ENCODE measurements at regions not wholly inside any gene's neighbourhood (a gene's known extent, or its start where the extent isn't known, plus 50 kb on each side); places are given as distances from the start of the nearest gene placed in this dataset.

DNA sequence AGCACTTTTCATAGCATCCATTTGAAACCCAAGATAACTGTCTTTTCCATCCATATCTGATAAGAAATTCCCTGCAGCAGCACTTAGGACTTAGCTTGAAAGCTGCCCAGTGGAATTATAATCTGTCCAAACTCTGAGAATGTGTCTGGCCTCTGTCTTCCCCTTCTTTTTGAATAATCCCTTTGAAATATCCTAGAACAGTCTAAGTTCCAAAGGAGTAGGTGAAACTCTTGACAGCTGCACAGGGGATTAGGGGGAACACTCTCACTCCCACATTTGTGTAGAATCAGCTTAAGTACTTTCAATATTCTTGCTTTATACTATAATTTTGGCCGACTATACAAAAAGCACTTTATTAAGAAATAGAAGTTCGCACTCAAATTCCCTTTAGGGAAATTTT, 157.7 kb downstream of the PAPSS1 start:
- intact Hi-C loops (cut with micrococcal nuclease), result no loop called here
- peaks cover 11% of the 10 kb centered on the region for H3K4me1 ChIP-seq (ENCODE audit: control insufficient read depth, extremely low read depth, insufficient read depth, low read length)
- CTCF ChIA-PET, result interaction anchor here (1.3 kb wide), 1 partner anchor 9 kb away, joined by 5 read pairs; no protein-coding TSS in a partner anchor

More for the DNA sequence above, 157.7 kb downstream of the PAPSS1 start:
- POLR2A ChIA-PET, result no interaction called here
- no peak for DNase-seq (ENCODE audit: low read depth, low spot score)
- no peak overlapping the region for H3K9ac ChIP-seq (replicated peaks; ENCODE audit: extremely low read depth, insufficient read depth, low read length)
- no peak overlapping the region for H3K27ac ChIP-seq (ENCODE audit: insufficient read depth, low read depth, low read length)
- no peaks in the 10 kb centered on the region for H3K36me3 ChIP-seq (ENCODE audit: control insufficient read depth in 2 of 2, extremely low read depth in 1 of 2, insufficient read depth in 2 of 2, low read length in 2 of 2)
- no peak overlapping the region for H3K4me3 ChIP-seq (replicated peaks in 1 of 3; ENCODE audit: insufficient read depth in 1 of 3, low read depth in 1 of 3, low read length in 3 of 3)
- TF ChIP-seq, protein P1, sequence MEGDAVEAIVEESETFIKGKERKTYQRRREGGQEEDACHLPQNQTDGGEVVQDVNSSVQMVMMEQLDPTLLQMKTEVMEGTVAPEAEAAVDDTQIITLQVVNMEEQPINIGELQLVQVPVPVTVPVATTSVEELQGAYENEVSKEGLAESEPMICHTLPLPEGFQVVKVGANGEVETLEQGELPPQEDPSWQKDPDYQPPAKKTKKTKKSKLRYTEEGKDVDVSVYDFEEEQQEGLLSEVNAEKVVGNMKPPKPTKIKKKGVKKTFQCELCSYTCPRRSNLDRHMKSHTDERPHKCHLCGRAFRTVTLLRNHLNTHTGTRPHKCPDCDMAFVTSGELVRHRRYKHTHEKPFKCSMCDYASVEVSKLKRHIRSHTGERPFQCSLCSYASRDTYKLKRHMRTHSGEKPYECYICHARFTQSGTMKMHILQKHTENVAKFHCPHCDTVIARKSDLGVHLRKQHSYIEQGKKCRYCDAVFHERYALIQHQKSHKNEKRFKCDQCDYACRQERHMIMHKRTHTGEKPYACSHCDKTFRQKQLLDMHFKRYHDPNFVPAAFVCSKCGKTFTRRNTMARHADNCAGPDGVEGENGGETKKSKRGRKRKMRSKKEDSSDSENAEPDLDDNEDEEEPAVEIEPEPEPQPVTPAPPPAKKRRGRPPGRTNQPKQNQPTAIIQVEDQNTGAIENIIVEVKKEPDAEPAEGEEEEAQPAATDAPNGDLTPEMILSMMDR (IDR thresholded peaks at IDR 0.05; ENCODE audit: extremely low read depth in 1 of 2, insufficient read depth in 1 of 2, low read depth in 1 of 2, low read length in 2 of 2), result no peak
- TF ChIP-seq JUN (IDR thresholded peaks at IDR 0.05; ENCODE audit: borderline replicate concordance, insufficient read depth, insufficient read length, low read depth), result no peak
- TF ChIP-seq POLR2A (IDR thresholded peaks at IDR 0.05; ENCODE audit: low read depth, low read length), result no peak
- TF ChIP-seq, protein P2, sequence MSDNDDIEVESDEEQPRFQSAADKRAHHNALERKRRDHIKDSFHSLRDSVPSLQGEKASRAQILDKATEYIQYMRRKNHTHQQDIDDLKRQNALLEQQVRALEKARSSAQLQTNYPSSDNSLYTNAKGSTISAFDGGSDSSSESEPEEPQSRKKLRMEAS (IDR thresholded peaks at IDR 0.05; ENCODE audit: insufficient read depth, insufficient read length), result no peak
- no peak for TF ChIP-seq EZH2 (IDR thresholded peaks at IDR 0.05; ENCODE audit: borderline replicate concordance, low read depth, low read length, severe bottlenecking)
- no peak for TF ChIP-seq FOS (IDR thresholded peaks at IDR 0.05; ENCODE audit: borderline replicate concordance, insufficient read depth, low read length)
- TF ChIP-seq GATA2 (IDR thresholded peaks at IDR 0.05; ENCODE audit: insufficient read depth, insufficient read length, low read depth, low read length), result no peak
- TF ChIP-seq MYC (IDR thresholded peaks at IDR 0.05; ENCODE audit: low read depth, low read length), result no peak
- TF ChIP-seq POLR2AphosphoS5 (IDR thresholded peaks at IDR 0.05; ENCODE audit: insufficient read depth, low read depth, low read length), result no peak
- H3K4me2 ChIP-seq (ENCODE audit: insufficient read depth, low read length), result no peak overlapping the region
- no peak overlapping the region for H2AFZ ChIP-seq (ENCODE audit: low read depth, low read length)
- BruUV-seq (replicated peaks), result no TSS peak
- no peaks in the 10 kb centered on the region for H4K20me1 ChIP-seq (replicated peaks; ENCODE audit: control insufficient read depth, extremely low read depth, insufficient read depth, low read length)
- FAIRE-seq, result no peak
- H3K79me2 ChIP-seq (ENCODE audit: control insufficient read depth, insufficient read depth, low read length), result no peaks in the 10 kb centered on the region
- dilution Hi-C loops (cut with MboI; ENCODE audit: extremely low pct_ligation_motif_present, low sequenced_read_pairs), result no loop called here
- H3K9me1 ChIP-seq (replicated peaks; ENCODE audit: control insufficient read depth, extremely low read depth, insufficient read depth, low read length), result no peaks in the 10 kb centered on the region
- H3K9me3 ChIP-seq (replicated peaks; ENCODE audit: control insufficient read depth, insufficient read depth, low read length), result peaks cover 3% of the 10 kb centered on the region
- no peaks in the 10 kb centered on the region for H3K27me3 ChIP-seq (ENCODE audit: control insufficient read depth in 2 of 2, insufficient read depth in 2 of 2, low read length in 2 of 2)
